ENCODE measurements at regions not wholly inside any gene's neighbourhood (a gene's known extent, or its start where the extent isn't known, plus 50 kb on each side); places are given as distances from the start of the nearest gene placed in this dataset.

- no peak overlapping the region for H2AFZ ChIP-seq (ENCODE audit: low read depth, low read length)
- dilution Hi-C loops (cut with MboI; ENCODE audit: extremely low pct_ligation_motif_present, low sequenced_read_pairs), result no loop called here
- no TSS peak for BruUV-seq (replicated peaks)
- H3K4me1 ChIP-seq (ENCODE audit: control insufficient read depth, extremely low read depth, insufficient read depth, low read length), result no peaks in the 10 kb centered on the region
- H3K27ac ChIP-seq (ENCODE audit: insufficient read depth, low read depth, low read length), result no peak overlapping the region
- no peaks in the 10 kb centered on the region for H3K9me3 ChIP-seq (replicated peaks; ENCODE audit: control insufficient read depth, insufficient read depth, low read length)
- intact Hi-C loops (cut with micrococcal nuclease), result no loop called here
- H3K4me3 ChIP-seq (replicated peaks in 1 of 3; ENCODE audit: insufficient read depth in 1 of 3, low read depth in 1 of 3, low read length in 3 of 3), result no peak overlapping the region
- H3K36me3 ChIP-seq (ENCODE audit: control insufficient read depth in 2 of 2, extremely low read depth in 1 of 2, insufficient read depth in 2 of 2, low read length in 2 of 2), result no peaks in the 10 kb centered on the region
- H3K4me2 ChIP-seq (ENCODE audit: insufficient read depth, low read length), result no peak overlapping the region
- no peaks in the 10 kb centered on the region for H3K9me1 ChIP-seq (replicated peaks; ENCODE audit: control insufficient read depth, extremely low read depth, insufficient read depth, low read length)
- ChIA-PET CTCF (no interaction called here), POLR2A (no interaction called here)
- no peaks in the 10 kb centered on the region for H4K20me1 ChIP-seq (replicated peaks; ENCODE audit: control insufficient read depth, extremely low read depth, insufficient read depth, low read length)
- H3K27me3 ChIP-seq (ENCODE audit: control insufficient read depth in 2 of 2, insufficient read depth in 2 of 2, low read length in 2 of 2), result no peaks in the 10 kb centered on the region
- no peak overlapping the region for H3K9ac ChIP-seq (replicated peaks; ENCODE audit: extremely low read depth, insufficient read depth, low read length)
- DNase-seq (ENCODE audit: low read depth, low spot score), result no peak
- FAIRE-seq, result no peak
- TF ChIP-seq POLR2A (IDR thresholded peaks at IDR 0.05; ENCODE audit: low read depth, low read length) (no peak), GATA2 (IDR thresholded peaks at IDR 0.05; ENCODE audit: insufficient read depth, insufficient read length, low read depth, low read length) (no peak), POLR2AphosphoS5 (IDR thresholded peaks at IDR 0.05; ENCODE audit: insufficient read depth, low read depth, low read length) (no peak), EZH2 (IDR thresholded peaks at IDR 0.05; ENCODE audit: borderline replicate concordance, low read depth, low read length, severe bottlenecking) (no peak), MYC (IDR thresholded peaks at IDR 0.05; ENCODE audit: low read depth, low read length) (no peak), FOS (IDR thresholded peaks at IDR 0.05; ENCODE audit: borderline replicate concordance, insufficient read depth, low read length) (no peak), CTCF (IDR thresholded peaks at IDR 0.05; ENCODE audit: extremely low read depth in 1 of 2, insufficient read depth in 1 of 2, low read depth in 1 of 2, low read length in 2 of 2) (no peak), JUN (IDR thresholded peaks at IDR 0.05; ENCODE audit: borderline replicate concordance, insufficient read depth, insufficient read length, low read depth) (no peak), MAX (IDR thresholded peaks at IDR 0.05; ENCODE audit: insufficient read depth, insufficient read length) (no peak)
- H3K79me2 ChIP-seq (ENCODE audit: control insufficient read depth, insufficient read depth, low read length), result no peaks in the 10 kb centered on the region
Measured at GRCh38 chr20:40313730-40314129, 375.3 kb downstream of the MAFB start.
